ENCODE measurements at regions not wholly inside any gene's neighbourhood (a gene's known extent, or its start where the extent isn't known, plus 50 kb on each side); places are given as distances from the start of the nearest gene placed in this dataset.

DNA sequence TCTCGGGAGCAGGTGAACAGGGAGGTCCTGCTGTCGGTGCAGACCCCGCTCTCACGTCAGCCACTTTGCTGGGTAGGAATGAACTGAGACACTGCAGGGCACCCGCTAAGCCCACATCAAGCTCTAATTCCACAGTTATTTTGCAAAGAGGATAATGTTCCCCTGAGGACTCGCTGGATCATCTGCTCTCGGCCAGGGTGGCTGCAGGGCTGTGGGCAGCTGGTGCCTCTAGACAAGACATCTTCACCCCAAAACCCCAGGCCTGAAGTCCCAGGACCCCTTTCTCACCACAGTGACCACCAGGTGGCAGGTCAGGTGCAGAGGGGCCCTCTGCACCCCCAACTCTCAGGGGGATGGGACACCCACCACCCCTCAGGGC is 135.1 kb upstream of the PPP1R26 start:
- ChIA-PET POLR2A (no interaction called here), CTCF (ENCODE audit: low intra/inter-chr PET ratio) (interaction anchor here (1.3 to 3.0 kb wide), 2 partner anchors 68 to 258 kb away, joined by 4 to 12 read pairs; no protein-coding TSS in a partner anchor)
- in situ Hi-C loops (cut with MboI) (loop anchor here (5.0 kb wide), 1 partner anchor 257 kb away; the partner anchor contains the start of gene OLFM1), intact Hi-C loops (cut with micrococcal nuclease) (loop anchor here (2.0 kb wide), 1 partner anchor 258 kb away; the partner anchor contains the start of gene OLFM1)
- Histone ChIP-seq H3K27ac (ENCODE audit: extremely low read depth, low read depth, low read length) (no peak overlapping the region), H4K20me1 (replicated peaks; ENCODE audit: control insufficient read depth, insufficient read depth, low read length) (peaks cover 40% of the 10 kb centered on the region), H3K4me1 (replicated peaks in 1 of 2; ENCODE audit: control insufficient read depth in 2 of 2, insufficient read depth in 2 of 2, low read length in 2 of 2) (peaks cover 0 to 5% of the 10 kb centered on the region in 2 experiments; a peak in 2 of 5 replicates), H3K27me3 (ENCODE audit: control insufficient read depth in 2 of 2, insufficient read depth in 2 of 2, low read length in 2 of 2) (peaks cover 8 to 62% of the 10 kb centered on the region in 2 experiments; a peak in 4 of 5 replicates), H3K9me3 (replicated peaks; ENCODE audit: control insufficient read depth, insufficient read depth, low read depth, low read length) (no peaks in the 10 kb centered on the region), H3K4me2 (ENCODE audit: insufficient read depth, low read length) (no peak overlapping the region), H3K9ac (ENCODE audit: insufficient read depth in 1 of 2, low read depth in 2 of 2, low read length in 2 of 2) (no peak overlapping the region), H3K9me1 (ENCODE audit: control insufficient read depth, insufficient read depth, low read length) (peaks cover 2% of the 10 kb centered on the region), H3K36me3 (ENCODE audit: control insufficient read depth, insufficient read depth, low read length) (no peaks in the 10 kb centered on the region), H3K4me3 (no peak overlapping the region), H3K79me2 (ENCODE audit: control insufficient read depth, insufficient read depth, low read length) (no peaks in the 10 kb centered on the region), H2AFZ (ENCODE audit: low read depth, low read length) (no peak overlapping the region)
- WGBS (ENCODE audit: insufficient coverage, low coverage, missing lambda C conversion rate), result 26% methylated on average over 7 of the region's 7 CpGs
- FAIRE-seq (no peak), ATAC-seq (no peak), DNase-seq (ENCODE audit: extremely low read depth in 1 of 4, low spot score in 3 of 4) (no peak)
- BruUV-seq (replicated peaks), result no TSS peak
- TF ChIP-seq ZC3H4 (CRISPR knock-in tag; IDR thresholded peaks at IDR 0.05; ENCODE audit: borderline replicate concordance), result no peak
- TF ChIP-seq, protein P1, sequence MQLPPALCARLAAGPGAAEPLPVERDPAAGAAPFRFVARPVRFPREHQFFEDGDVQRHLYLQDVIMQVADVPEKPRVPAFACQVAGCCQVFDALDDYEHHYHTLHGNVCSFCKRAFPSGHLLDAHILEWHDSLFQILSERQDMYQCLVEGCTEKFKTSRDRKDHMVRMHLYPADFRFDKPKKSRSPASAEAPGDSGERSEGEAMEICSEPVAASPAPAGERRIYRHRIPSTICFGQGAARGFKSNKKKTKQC (CRISPR knock-in tag; IDR thresholded peaks at IDR 0.05), result no peak
- no peak for TF ChIP-seq MYNN (IDR thresholded peaks at IDR 0.05)
- TF ChIP-seq MYNN (CRISPR knock-in tag; IDR thresholded peaks at IDR 0.05), result no peak
- no peak for TF ChIP-seq DIDO1 (tag; IDR thresholded peaks at IDR 0.05; ENCODE audit: low read depth)
- no peak for TF ChIP-seq MEF2A (IDR thresholded peaks at IDR 0.05; ENCODE audit: control insufficient read depth, low read depth, low read length)
- no peak for TF ChIP-seq ZNF347 (CRISPR knock-in tag; IDR thresholded peaks at IDR 0.05; ENCODE audit: low read depth)
- TF ChIP-seq OTX1 (CRISPR knock-in tag; IDR thresholded peaks at IDR 0.05), result no peak
- TF ChIP-seq DLX4 (CRISPR knock-in tag; IDR thresholded peaks at IDR 0.05), result no peak
- TF ChIP-seq ZFP30 (CRISPR knock-in tag; IDR thresholded peaks at IDR 0.05; ENCODE audit: borderline replicate concordance), result no peak
- TF ChIP-seq SFPQ (IDR thresholded peaks at IDR 0.05; ENCODE audit: low read depth, low read length), result no peak

All from K562 (cell line).